NOMO-1 treated with DMSO at 0.1 percent for 48 hours (cell line): ENCODE measurements at regions not wholly inside any gene's neighbourhood (a gene's known extent, or its start where the extent isn't known, plus 50 kb on each side); places are given as distances from the start of the nearest gene placed in this dataset.

Experiments used
- DNase-seq: peaks from one replicate; lab custom pipeline; 2025; ENCODE audit not compliant: unreplicated experiment; lab: John Stamatoyannopoulos, UW

DNA sequence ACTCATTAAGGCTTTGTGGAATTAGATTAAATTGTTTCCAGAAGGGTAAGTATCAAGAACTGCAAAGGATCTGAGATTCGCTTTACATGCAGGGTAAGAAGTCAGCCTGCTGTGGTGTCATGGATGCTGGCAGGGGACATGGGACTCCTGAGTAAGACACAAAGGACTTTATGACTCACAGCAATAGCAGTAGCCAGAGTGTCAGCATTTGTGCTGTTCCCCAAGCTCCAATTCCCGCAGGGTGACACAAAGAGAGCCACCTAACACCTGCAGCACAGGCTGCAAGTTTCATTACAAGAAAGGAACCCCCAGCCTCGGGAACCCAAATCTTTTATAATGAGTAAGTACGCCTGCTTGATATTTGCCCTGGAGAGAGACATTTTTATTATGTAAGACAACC lies 298.1 kb upstream of the POU3F1 start:
- no peak for DNase-seq

DNA sequence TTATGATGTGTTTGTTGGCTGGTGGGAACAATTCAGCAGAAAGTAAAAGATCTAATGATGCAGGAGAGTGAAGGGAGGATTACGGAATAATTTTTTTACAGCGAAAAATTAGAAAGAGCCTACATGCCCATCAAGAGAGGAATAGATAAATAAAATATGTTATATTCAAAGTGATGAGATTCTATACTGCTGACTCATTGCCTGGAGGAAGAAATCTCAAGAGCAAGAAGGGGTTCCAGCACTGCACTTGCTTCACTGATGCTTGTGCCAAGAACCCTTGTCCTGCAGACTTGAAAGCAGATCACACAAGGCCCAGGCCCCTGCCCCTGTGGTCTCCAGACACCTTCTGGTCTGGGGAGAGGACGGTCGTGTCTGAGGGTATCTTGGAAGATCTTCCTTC lies 295.1 kb upstream of the POU3F1 start:
- no peak for DNase-seq

GRCh38 chr1:38340409-38340808 lies 293.8 kb upstream of the POU3F1 start:
- DNase-seq, result no peak

DNA sequence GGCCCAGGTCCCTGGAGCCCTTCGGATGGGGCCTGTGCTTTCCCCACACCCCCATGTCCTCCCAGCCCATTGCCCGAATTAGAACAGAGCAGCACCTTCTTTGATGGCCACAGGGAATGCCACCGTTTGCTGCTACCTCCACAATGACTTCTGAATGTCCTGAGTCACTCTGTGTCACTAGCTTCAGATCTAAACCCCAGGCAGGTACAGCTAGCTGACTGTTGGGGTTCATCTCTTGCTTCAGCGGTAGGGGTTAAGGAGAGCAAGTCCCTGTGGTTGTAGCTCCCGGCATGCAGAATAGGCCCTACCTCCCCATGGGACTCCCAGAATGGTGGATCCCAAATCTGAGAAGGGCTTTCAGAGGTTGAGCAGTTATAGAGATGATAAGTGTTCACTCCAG lies 291.1 kb upstream of the POU3F1 start:
- DNase-seq, result no peak

DNA sequence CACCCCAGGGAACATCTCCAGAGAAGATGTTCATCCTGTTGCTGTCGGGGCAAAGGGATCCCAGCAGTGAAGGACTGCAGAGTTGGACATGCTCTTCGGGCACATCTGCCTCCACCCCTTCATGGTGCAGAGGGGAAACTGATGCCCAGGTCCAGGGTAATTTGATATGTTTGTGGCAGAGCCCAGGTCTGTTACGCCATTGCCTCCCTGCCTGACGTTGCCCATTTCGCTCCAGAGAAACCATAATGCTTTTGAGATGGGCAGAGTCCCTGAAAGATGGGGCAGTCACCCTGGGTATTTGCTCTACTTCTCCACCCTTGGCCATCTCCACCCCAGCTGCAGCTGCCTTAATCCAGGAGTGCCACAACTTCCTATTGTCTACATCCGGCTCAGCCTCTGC lies 290.4 kb upstream of the POU3F1 start:
- DNase-seq, result no peak

- no peak for DNase-seq
Measured at GRCh38 chr1:38336301-38336923, 289.8 kb upstream of the POU3F1 start.

DNA sequence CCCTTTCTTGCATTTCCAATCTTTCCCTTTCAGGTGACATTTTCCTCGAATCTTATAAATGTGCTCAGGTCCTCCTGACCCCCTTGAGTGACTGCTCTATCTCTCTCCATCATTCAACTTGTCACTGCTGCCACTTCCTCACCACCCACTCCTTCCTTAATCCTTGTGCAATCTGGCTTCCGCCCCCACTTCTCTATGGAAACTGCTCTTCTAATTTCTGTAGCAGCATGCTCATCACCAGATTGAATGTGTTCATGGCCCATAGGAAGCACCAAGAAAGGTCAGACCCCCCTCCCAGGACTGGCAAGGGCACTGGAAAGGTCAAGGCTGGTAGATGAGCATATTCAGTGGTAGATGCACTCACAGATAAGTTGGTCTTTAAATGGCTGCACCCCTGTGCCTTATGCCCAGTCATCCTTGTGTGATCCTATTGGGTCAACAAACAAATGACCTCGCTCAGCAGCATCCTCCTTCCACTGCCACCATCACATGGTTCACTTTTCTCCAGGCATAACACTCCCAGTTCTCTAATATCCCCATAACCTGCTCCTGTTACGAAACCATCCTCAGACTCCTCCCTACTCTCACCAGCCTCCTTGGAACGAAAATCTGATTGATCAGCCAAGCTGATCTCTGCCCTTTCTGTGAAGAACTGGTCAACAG lies 288.5 kb upstream of the POU3F1 start:
- DNase-seq, result peak; percentile 67

GRCh38 chr1:38332649-38333310 lies 286.2 kb upstream of the POU3F1 start:
- peak; percentile 13 for DNase-seq

- DNase-seq, result no peak
Measured at GRCh38 chr1:38331496-38332210, 285.1 kb upstream of the POU3F1 start.

GRCh38 chr1:38330799-38331198 lies 284.2 kb upstream of the POU3F1 start:
- no peak for DNase-seq

DNA sequence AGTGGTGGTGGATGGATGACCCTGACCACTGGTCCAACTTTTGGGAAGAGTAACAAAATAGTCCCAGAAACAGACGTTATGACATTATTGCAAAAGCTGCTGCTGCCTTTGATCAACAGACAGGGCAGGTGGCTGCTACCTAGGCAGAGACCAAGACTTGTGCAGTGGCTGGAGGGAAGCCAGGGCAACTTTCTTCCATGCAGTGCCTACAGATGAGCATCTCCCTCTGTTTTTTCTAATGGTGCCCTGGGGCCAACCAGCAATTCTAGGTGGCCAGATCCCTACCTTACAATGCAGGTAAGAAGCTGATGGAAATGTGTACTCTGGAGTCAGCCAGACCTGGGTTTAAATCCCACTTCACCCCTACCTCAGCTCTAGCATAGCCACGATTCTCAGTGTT lies 283.1 kb upstream of the POU3F1 start:
- DNase-seq, result no peak

GRCh38 chr1:38328278-38329035 lies 281.9 kb upstream of the POU3F1 start:
- no peak for DNase-seq

DNA sequence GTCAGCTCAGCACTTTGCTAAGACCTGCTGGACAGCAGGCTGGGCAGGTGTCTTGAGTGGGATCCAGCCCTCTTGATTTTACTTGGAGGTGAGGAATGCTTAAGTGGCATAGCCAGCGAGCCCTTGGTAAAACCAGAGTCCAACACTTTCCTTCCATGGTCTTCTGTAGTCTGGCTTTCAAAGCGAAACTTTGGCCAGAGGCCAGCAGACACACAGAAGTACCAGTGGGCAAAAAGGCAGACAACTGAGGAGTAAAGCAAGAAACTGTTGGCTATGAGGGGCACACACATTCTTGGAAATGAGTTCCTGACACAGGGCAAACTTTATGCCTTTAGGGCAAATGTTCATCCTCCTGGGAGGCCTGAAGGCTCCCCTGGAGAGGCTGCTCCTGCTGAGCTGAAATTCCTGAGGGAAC lies 281.0 kb upstream of the POU3F1 start:
- no peak for DNase-seq

- DNase-seq, result no peak
Measured at GRCh38 chr1:38326856-38327255, 280.3 kb upstream of the POU3F1 start.

DNA sequence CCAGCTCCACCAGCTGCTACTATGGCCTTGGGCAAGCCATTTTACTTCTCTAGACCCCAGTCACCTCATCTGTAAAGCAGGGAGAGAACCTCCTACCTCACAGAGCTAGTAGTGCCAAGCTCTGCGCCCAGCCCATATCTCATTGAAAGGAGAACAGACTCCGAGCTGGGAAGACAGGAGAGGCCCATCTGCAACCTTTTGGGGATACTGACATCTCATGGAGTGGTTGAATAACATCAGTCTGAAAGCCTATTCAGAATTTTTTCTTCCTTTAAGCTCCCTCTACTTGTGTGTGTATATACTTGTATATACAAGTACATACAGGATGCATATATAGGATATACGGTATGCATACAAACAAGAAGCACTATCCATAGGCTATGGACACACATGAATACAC lies 279.5 kb upstream of the POU3F1 start:
- no peak for DNase-seq

- DNase-seq, result no peak
Measured at GRCh38 chr1:38312753-38313152, 266.2 kb upstream of the POU3F1 start.

DNA sequence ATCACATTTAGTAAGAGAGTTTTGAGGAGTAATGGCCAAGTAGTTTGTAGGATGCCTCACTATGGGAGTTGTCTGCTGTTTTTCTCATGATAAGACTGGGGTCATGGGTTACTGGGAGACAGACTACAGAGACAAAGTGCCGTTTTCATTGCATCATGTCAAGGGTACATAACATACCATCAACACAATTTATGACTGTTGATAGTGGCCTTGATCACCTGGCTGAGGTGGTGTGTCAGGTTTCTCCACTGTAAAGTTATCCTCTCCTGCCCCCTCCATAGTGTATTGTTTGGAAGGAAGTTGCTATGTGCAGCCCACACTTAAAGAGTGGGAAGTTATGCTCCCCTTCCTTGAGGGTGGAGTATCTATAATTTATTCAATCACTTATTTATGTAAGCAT lies 263.5 kb upstream of the POU3F1 start:
- no peak for DNase-seq

- no peak for DNase-seq
Measured at GRCh38 chr1:38308780-38309179, 262.2 kb upstream of the POU3F1 start.

DNA sequence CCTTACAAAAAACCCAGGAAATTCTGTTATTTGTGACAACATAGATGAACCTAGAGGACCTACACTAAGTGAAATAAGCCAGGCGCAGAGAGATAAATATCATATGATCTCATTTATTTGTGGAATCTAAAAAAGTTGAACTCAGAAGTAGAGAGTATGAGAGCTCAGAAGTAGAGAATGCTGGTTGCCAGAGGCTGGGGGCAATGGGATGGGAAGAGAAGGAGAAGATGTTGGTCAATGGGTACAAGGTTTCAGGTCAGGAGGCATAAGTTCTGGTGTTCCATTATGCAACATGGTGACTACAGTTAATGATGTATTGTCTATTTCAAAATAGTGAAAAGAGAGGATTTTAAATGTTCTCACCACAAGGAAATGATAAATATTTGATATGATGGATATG lies 259.1 kb upstream of the POU3F1 start:
- DNase-seq, result no peak

DNA sequence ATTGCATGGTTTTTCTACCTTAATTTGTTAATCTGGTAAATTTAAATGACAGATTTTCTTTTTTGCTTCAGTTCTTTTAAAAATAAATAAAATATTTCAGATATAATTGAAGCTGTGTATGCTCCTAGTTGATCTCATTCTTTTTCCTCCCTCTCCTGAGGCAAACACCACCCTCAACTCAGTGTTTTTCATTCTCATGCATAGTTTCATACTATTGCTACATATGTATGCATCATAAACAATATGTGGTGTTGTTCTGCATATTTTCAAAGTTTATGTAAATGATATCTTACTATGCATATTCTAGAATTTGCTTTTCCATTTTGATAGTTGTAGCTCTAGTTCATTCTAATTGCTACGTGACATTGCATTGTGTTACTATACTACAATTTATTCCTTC lies 257.2 kb upstream of the POU3F1 start:
- DNase-seq, result no peak

DNA sequence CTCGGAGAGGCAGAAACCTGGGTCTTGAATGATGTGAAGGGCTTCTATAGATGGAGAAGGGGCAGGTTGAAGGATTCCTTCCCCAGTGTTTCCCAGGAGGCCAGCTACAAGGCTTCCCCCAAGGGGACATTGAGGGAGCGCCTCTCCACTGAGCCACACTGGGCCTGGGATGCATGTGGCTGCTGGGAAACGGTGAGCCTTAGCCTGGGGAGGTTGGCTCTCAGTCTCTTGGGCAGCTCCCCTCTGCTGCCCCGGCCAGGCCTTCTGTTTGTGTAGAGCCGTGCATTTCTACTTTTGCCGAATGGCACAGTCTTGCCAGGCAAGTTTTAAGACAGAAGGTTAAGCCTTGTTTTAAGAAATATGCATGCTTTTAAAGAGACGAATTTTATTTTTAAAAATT lies 254.4 kb upstream of the POU3F1 start:
- DNase-seq, result no peak
